ENCODE measurements at regions not wholly inside any gene's neighbourhood (a gene's known extent, or its start where the extent isn't known, plus 50 kb on each side); places are given as distances from the start of the nearest gene placed in this dataset.

GRCh38 chr13:73607489-73608156, 526.6 kb downstream of the KLF12 start:
- Histone ChIP-seq H4K20me1 (no peaks in the 10 kb centered on the region), H3K4me2 (no peak overlapping the region), H3K4me3 (no peak overlapping the region), H3K9me3 (replicated peaks in 1 of 11) (0 out of 22 replicates have a peak, but pooled peaks cover 0 to 4% (median 0%) of the 10 kb centered on the region in 11 experiments), H3K27ac (no peak overlapping the region), H3K36me3 (no peaks in the 10 kb centered on the region), H3K27me3 (no peaks in the 10 kb centered on the region), H3K4me1 (no peaks in the 10 kb centered on the region), H3K9ac (no peak overlapping the region)
- TF ChIP-seq Cebpa-rat (IDR thresholded peaks at IDR 0.05), result no peak

GRCh38 chr13:73603646-73604045, 530.6 kb downstream of the KLF12 start:
- Histone ChIP-seq H3K27me3 (no peaks in the 10 kb centered on the region), H3K9ac (no peak overlapping the region), H3K4me1 (no peaks in the 10 kb centered on the region), H3K27ac (no peak overlapping the region), H4K20me1 (no peaks in the 10 kb centered on the region), H3K4me3 (no peak overlapping the region), H3K4me2 (no peak overlapping the region), H3K36me3 (no peaks in the 10 kb centered on the region), H3K9me3 (replicated peaks in 1 of 11) (0 out of 22 replicates have a peak, but pooled peaks cover 0 to 4% (median 0%) of the 10 kb centered on the region in 11 experiments)
- no peak for TF ChIP-seq Cebpa-rat (IDR thresholded peaks at IDR 0.05)

GRCh38 chr13:73602295-73602694, 531.9 kb downstream of the KLF12 start:
- no peak overlapping the region for H3K9ac ChIP-seq
- H4K20me1 ChIP-seq, result no peaks in the 10 kb centered on the region
- no peaks in the 10 kb centered on the region for H3K4me1 ChIP-seq
- no peaks in the 10 kb centered on the region for H3K27me3 ChIP-seq
- no peak for TF ChIP-seq Cebpa-rat (IDR thresholded peaks at IDR 0.05)
- no peak overlapping the region for H3K4me3 ChIP-seq
- 0 out of 22 replicates have a peak, but pooled peaks cover 0 to 4% (median 0%) of the 10 kb centered on the region in 11 experiments for H3K9me3 ChIP-seq (replicated peaks in 1 of 11)
- H3K27ac ChIP-seq, result no peak overlapping the region
- H3K36me3 ChIP-seq, result no peaks in the 10 kb centered on the region
- no peak overlapping the region for H3K4me2 ChIP-seq

GRCh38 chr13:73601708-73602107, 532.5 kb downstream of the KLF12 start:
- H3K4me2 ChIP-seq, result no peak overlapping the region

GRCh38 chr13:73599232-73600128, 534.7 kb downstream of the KLF12 start:
- H4K20me1 ChIP-seq, result no peaks in the 10 kb centered on the region
- TF ChIP-seq Cebpa-rat (IDR thresholded peaks at IDR 0.05), result no peak
- H3K27me3 ChIP-seq, result no peaks in the 10 kb centered on the region
- no peak overlapping the region for H3K9ac ChIP-seq
- H3K36me3 ChIP-seq, result no peaks in the 10 kb centered on the region
- no peak overlapping the region for H3K4me3 ChIP-seq
- H3K4me2 ChIP-seq, result no peak overlapping the region
- peaks cover 0 to 4% (median 0%) of the 10 kb centered on the region in 10 experiments; a peak in 1 of 20 replicates for H3K4me1 ChIP-seq
- no peak overlapping the region for H3K27ac ChIP-seq
- 0 out of 22 replicates have a peak, but pooled peaks cover 0 to 4% (median 0%) of the 10 kb centered on the region in 11 experiments for H3K9me3 ChIP-seq (replicated peaks in 1 of 11)

More at GRCh38 chr13:73601708-73602107, 532.5 kb downstream of the KLF12 start:
- Histone ChIP-seq H3K4me3 (no peak overlapping the region), H3K36me3 (no peaks in the 10 kb centered on the region), H3K27me3 (no peaks in the 10 kb centered on the region), H3K27ac (no peak overlapping the region), H4K20me1 (no peaks in the 10 kb centered on the region), H3K9ac (no peak overlapping the region), H3K4me1 (no peaks in the 10 kb centered on the region), H3K9me3 (replicated peaks in 1 of 11) (0 out of 22 replicates have a peak, but pooled peaks cover 0 to 4% (median 0%) of the 10 kb centered on the region in 11 experiments)
- TF ChIP-seq Cebpa-rat (IDR thresholded peaks at IDR 0.05), result no peak

GRCh38 chr13:73598020-73598712, 536.0 kb downstream of the KLF12 start:
- Histone ChIP-seq H3K36me3 (no peaks in the 10 kb centered on the region), H3K4me1 (peaks cover 0 to 4% (median 0%) of the 10 kb centered on the region in 10 experiments; a peak in 1 of 20 replicates), H3K27ac (no peak overlapping the region), H3K4me3 (no peak overlapping the region), H3K9me3 (replicated peaks in 1 of 11) (no peaks in the 10 kb centered on the region), H4K20me1 (no peaks in the 10 kb centered on the region), H3K9ac (no peak overlapping the region), H3K27me3 (no peaks in the 10 kb centered on the region), H3K4me2 (no peak overlapping the region)
- no peak for TF ChIP-seq Cebpa-rat (IDR thresholded peaks at IDR 0.05)

- no peak overlapping the region for H3K4me3 ChIP-seq
- H3K4me1 ChIP-seq, result peaks cover 0 to 4% (median 0%) of the 10 kb centered on the region in 10 experiments; a peak in 1 of 20 replicates
- H3K27ac ChIP-seq, result no peak overlapping the region
- no peak overlapping the region for H3K9ac ChIP-seq
- H3K4me2 ChIP-seq, result no peak overlapping the region; a peak in 1 of 22 replicates
- H4K20me1 ChIP-seq, result no peaks in the 10 kb centered on the region
- no peaks in the 10 kb centered on the region for H3K9me3 ChIP-seq (replicated peaks in 1 of 11)
- no peaks in the 10 kb centered on the region for H3K36me3 ChIP-seq
- TF ChIP-seq Cebpa-rat (IDR thresholded peaks at IDR 0.05), result no peak
- no peaks in the 10 kb centered on the region for H3K27me3 ChIP-seq
Observed at GRCh38 chr13:73596382-73596781, 537.6 kb downstream of the KLF5 start.

- no peak overlapping the region for H3K9ac ChIP-seq
- no peaks in the 10 kb centered on the region for H3K27me3 ChIP-seq
- no peak overlapping the region for H3K27ac ChIP-seq
- H3K4me1 ChIP-seq, result peaks cover 0 to 4% (median 0%) of the 10 kb centered on the region in 10 experiments; a peak in 1 of 20 replicates
- H3K4me2 ChIP-seq, result no peak overlapping the region
- H3K4me3 ChIP-seq, result no peak overlapping the region
- H3K36me3 ChIP-seq, result no peaks in the 10 kb centered on the region
- no peak for TF ChIP-seq Cebpa-rat (IDR thresholded peaks at IDR 0.05)
- no peaks in the 10 kb centered on the region for H3K9me3 ChIP-seq (replicated peaks in 1 of 11)
- H4K20me1 ChIP-seq, result no peaks in the 10 kb centered on the region
Observed at GRCh38 chr13:73593199-73593765, 534.5 kb downstream of the KLF5 start.

All from BLaER1 treated with 17β-estradiol and CSF1 and Interleukin-3, amounts not matched to agents 10 nM and 100 nM (cell line).